ENCODE measurements at regions not wholly inside any gene's neighbourhood (a gene's known extent, or its start where the extent isn't known, plus 50 kb on each side); places are given as distances from the start of the nearest gene placed in this dataset.

- no peak overlapping the region for H3K27ac ChIP-seq (ENCODE audit: low read length)
- H3K27me3 ChIP-seq (ENCODE audit: insufficient read depth, low read length, poor library complexity), result no peaks in the 10 kb centered on the region
- H3K4me3 ChIP-seq (ENCODE audit: low read depth in 1 of 2, low read length in 2 of 2), result no peak overlapping the region
- H3K9me3 ChIP-seq (ENCODE audit: insufficient read depth, low read length, severe bottlenecking), result no peaks in the 10 kb centered on the region
- no peak overlapping the region for H3K9ac ChIP-seq (ENCODE audit: low read depth, low read length)
- ATAC-seq (ENCODE audit: insufficient read depth, low read depth) (no peak), DNase-seq (no peak)
- TF ChIP-seq CTCF (IDR thresholded peaks at IDR 0.05; ENCODE audit: borderline replicate concordance, extremely low read depth, low read length, poor library complexity, severe bottlenecking), result no peak
- no peak for TF ChIP-seq EZH2 (IDR thresholded peaks at IDR 0.05; ENCODE audit: borderline replicate concordance, low read depth, low read length, severe bottlenecking)
- H3K36me3 ChIP-seq (ENCODE audit: insufficient read depth, low read length), result no peaks in the 10 kb centered on the region
- H4K20me1 ChIP-seq (ENCODE audit: insufficient read depth, low read length), result no peaks in the 10 kb centered on the region
- no peak overlapping the region for H3K4me2 ChIP-seq (ENCODE audit: insufficient read depth, low read length)
- no peaks in the 10 kb centered on the region for H3K79me2 ChIP-seq (ENCODE audit: insufficient read depth, low read length)
- no peak overlapping the region for H2AFZ ChIP-seq (ENCODE audit: low read depth, low read length)
- H3K4me1 ChIP-seq (ENCODE audit: insufficient read depth, low read length), result no peaks in the 10 kb centered on the region
Observed at GRCh38 chr16:13808102-13808501, 111.9 kb upstream of the ERCC4 start.

- no peak for ATAC-seq (ENCODE audit: insufficient read depth, low read depth)
- H3K36me3 ChIP-seq (ENCODE audit: insufficient read depth, low read length), result no peaks in the 10 kb centered on the region
- H3K4me3 ChIP-seq (ENCODE audit: low read depth in 1 of 2, low read length in 2 of 2), result no peak overlapping the region
Observed at GRCh38 chr16:13809765-13810164, 110.2 kb upstream of the ERCC4 start.

GRCh38 chr16:13811834-13812233, 108.1 kb upstream of the ERCC4 start:
- DNase-seq (no peak), ATAC-seq (ENCODE audit: insufficient read depth, low read depth) (no peak)
- no peaks in the 10 kb centered on the region for H4K20me1 ChIP-seq (ENCODE audit: insufficient read depth, low read length)

More at GRCh38 chr16:13809765-13810164, 110.2 kb upstream of the ERCC4 start:
- H3K27ac ChIP-seq (ENCODE audit: low read length), result no peak overlapping the region
- no peaks in the 10 kb centered on the region for H3K27me3 ChIP-seq (ENCODE audit: insufficient read depth, low read length, poor library complexity)
- H3K4me1 ChIP-seq (ENCODE audit: insufficient read depth, low read length), result no peaks in the 10 kb centered on the region
- H3K79me2 ChIP-seq (ENCODE audit: insufficient read depth, low read length), result no peaks in the 10 kb centered on the region
- no peaks in the 10 kb centered on the region for H3K9me3 ChIP-seq (ENCODE audit: insufficient read depth, low read length, severe bottlenecking)
- DNase-seq, result no peak
- H3K4me2 ChIP-seq (ENCODE audit: insufficient read depth, low read length), result no peak overlapping the region
- no peak for TF ChIP-seq CTCF (IDR thresholded peaks at IDR 0.05; ENCODE audit: borderline replicate concordance, extremely low read depth, low read length, poor library complexity, severe bottlenecking)
- TF ChIP-seq EZH2 (IDR thresholded peaks at IDR 0.05; ENCODE audit: borderline replicate concordance, low read depth, low read length, severe bottlenecking), result no peak
- no peak overlapping the region for H3K9ac ChIP-seq (ENCODE audit: low read depth, low read length)
- no peaks in the 10 kb centered on the region for H4K20me1 ChIP-seq (ENCODE audit: insufficient read depth, low read length)
- H2AFZ ChIP-seq (ENCODE audit: low read depth, low read length), result no peak overlapping the region

More at GRCh38 chr16:13811834-13812233, 108.1 kb upstream of the ERCC4 start:
- H3K9me3 ChIP-seq (ENCODE audit: insufficient read depth, low read length, severe bottlenecking), result no peaks in the 10 kb centered on the region
- no peak overlapping the region for H2AFZ ChIP-seq (ENCODE audit: low read depth, low read length)
- no peaks in the 10 kb centered on the region for H3K79me2 ChIP-seq (ENCODE audit: insufficient read depth, low read length)
- H3K4me3 ChIP-seq (ENCODE audit: low read depth in 1 of 2, low read length in 2 of 2), result no peak overlapping the region
- no peak overlapping the region for H3K4me2 ChIP-seq (ENCODE audit: insufficient read depth, low read length)
- no peaks in the 10 kb centered on the region for H3K36me3 ChIP-seq (ENCODE audit: insufficient read depth, low read length)
- H3K9ac ChIP-seq (ENCODE audit: low read depth, low read length), result no peak overlapping the region
- no peaks in the 10 kb centered on the region for H3K4me1 ChIP-seq (ENCODE audit: insufficient read depth, low read length)
- TF ChIP-seq EZH2 (IDR thresholded peaks at IDR 0.05; ENCODE audit: borderline replicate concordance, low read depth, low read length, severe bottlenecking) (no peak), CTCF (IDR thresholded peaks at IDR 0.05; ENCODE audit: borderline replicate concordance, extremely low read depth, low read length, poor library complexity, severe bottlenecking) (no peak)
- no peak overlapping the region for H3K27ac ChIP-seq (ENCODE audit: low read length)
- H3K27me3 ChIP-seq (ENCODE audit: insufficient read depth, low read length, poor library complexity), result peaks cover 2% of the 10 kb centered on the region
